Body of pancreas (tissue), 4 donors: ENCODE measurements at regions not wholly inside any gene's neighbourhood (a gene's known extent, or its start where the extent isn't known, plus 50 kb on each side); places are given as distances from the start of the nearest gene placed in this dataset.

Experiments
- CTCF ChIP-seq, 7 experiments: fragments of 450-650 bp in 4 of 7; fragments of 200-600 bp in 3 of 7; sonication (generic) in 3 of 7; IDR thresholded peaks; one replicate each; pipeline ENCODE4 v1.5.1; 2016 to 2019; ENCODE audit warnings: antibody characterized with exemption in 7 of 7
- POLR2A ChIP-seq, 3 donors: fragments of 450-650 bp; IDR thresholded peaks; one replicate each; pipeline ENCODE4 v1.6.1; 2016; ENCODE audit warnings: antibody characterized with exemption in 3 of 3, mild to moderate bottlenecking in 2 of 3

GRCh38 chr17:34760931-34761495 lies 181.6 kb downstream of the TMEM132E start:
- TF ChIP-seq POLR2A (IDR thresholded peaks at IDR 0.05) (no peak), CTCF (IDR thresholded peaks at IDR 0.05) (no peak)
